ENCODE measurements at regions not wholly inside any gene's neighbourhood (a gene's known extent, or its start where the extent isn't known, plus 50 kb on each side); places are given as distances from the start of the nearest gene placed in this dataset.

- Mint-ChIP-seq H3K27ac (no peak overlapping the region), H3K4me1 (no peaks in the 10 kb centered on the region), H3K27me3 (peaks cover 5% of the 10 kb centered on the region), H3K9me3 (peaks cover 0 to 4% (median 0%) of the 10 kb centered on the region in 7 donors), H3K36me3 (no peaks in the 10 kb centered on the region), H3K4me3 (no peak overlapping the region)
- H3K27ac ChIP-seq (ENCODE audit: insufficient read depth, low read length, poor library complexity, severe bottlenecking): no peak overlapping the region
- ATAC-seq (ENCODE audit: low read depth in 2 of 2) (no peak), DNase-seq (no peak)
- no peaks in the 10 kb centered on the region for H3K27me3 ChIP-seq (ENCODE audit: control insufficient read depth, insufficient read depth, low read length)
- no peak overlapping the region for H3K4me3 ChIP-seq (ENCODE audit: low read depth, low read length)
- no peaks in the 10 kb centered on the region for H3K4me1 ChIP-seq (ENCODE audit: control insufficient read depth, insufficient read depth, low read length, poor library complexity, severe bottlenecking)
- H3K9me3 ChIP-seq (ENCODE audit: control insufficient read depth in 2 of 2, low read length in 2 of 2): no peaks in the 10 kb centered on the region
- no peaks in the 10 kb centered on the region for H3K36me3 ChIP-seq (ENCODE audit: control insufficient read depth, insufficient read depth, low read length)
These were observed 194.2 kb upstream of the NFIA start for GRCh38 chr1:60888126-60888525.

DNA sequence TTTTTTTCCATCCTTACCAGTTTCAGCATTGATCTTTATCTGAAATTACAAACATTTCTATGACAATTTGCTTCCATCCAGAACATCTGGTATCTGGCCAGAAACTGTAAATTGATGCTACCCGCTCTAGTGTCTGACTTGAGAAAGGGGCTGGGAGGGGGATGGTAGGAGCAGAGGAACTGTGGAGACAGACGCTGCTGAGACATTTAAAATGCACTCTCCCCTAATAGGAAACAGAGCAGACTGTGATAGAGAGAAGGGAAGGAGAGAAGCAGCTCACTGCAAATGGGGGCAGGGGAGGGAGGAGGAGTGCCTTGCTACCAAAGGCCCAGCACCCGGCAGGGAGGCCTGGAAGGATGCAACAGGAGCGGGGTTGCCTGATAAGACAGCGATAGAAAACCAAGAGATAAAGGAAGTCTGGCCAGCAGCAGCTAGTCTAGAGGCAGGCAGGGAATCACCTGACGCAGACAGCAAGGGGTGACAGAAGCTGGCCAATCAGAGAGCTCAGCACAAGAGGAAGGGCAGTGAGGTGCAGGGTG lies 195.5 kb upstream of the NFIA start:
- no peak for DNase-seq
- Mint-ChIP-seq H3K27ac (no peak overlapping the region), H3K27me3 (peaks cover 5% of the 10 kb centered on the region), H3K9me3 (peaks cover 0 to 4% (median 0%) of the 10 kb centered on the region in 7 donors), H3K36me3 (no peaks in the 10 kb centered on the region), H3K4me1 (no peaks in the 10 kb centered on the region), H3K4me3 (no peak overlapping the region)
- Histone ChIP-seq H3K27ac (ENCODE audit: insufficient read depth, low read length, poor library complexity, severe bottlenecking) (no peak overlapping the region), H3K36me3 (ENCODE audit: control insufficient read depth, insufficient read depth, low read length) (no peaks in the 10 kb centered on the region), H3K4me1 (ENCODE audit: control insufficient read depth, insufficient read depth, low read length, poor library complexity, severe bottlenecking) (no peaks in the 10 kb centered on the region), H3K4me3 (ENCODE audit: low read depth, low read length) (no peak overlapping the region), H3K27me3 (ENCODE audit: control insufficient read depth, insufficient read depth, low read length) (no peaks in the 10 kb centered on the region), H3K9me3 (ENCODE audit: control insufficient read depth in 2 of 2, low read length in 2 of 2) (no peaks in the 10 kb centered on the region)
- ATAC-seq (ENCODE audit: low read depth in 2 of 2): no peak

GRCh38 chr1:60886090-60886489 lies 196.3 kb upstream of the NFIA start:
- no peak overlapping the region for H3K27ac ChIP-seq (ENCODE audit: insufficient read depth, low read length, poor library complexity, severe bottlenecking)
- H3K36me3 ChIP-seq (ENCODE audit: control insufficient read depth, insufficient read depth, low read length): no peaks in the 10 kb centered on the region
- no peaks in the 10 kb centered on the region for H3K4me1 ChIP-seq (ENCODE audit: control insufficient read depth, insufficient read depth, low read length, poor library complexity, severe bottlenecking)
- H3K4me3 ChIP-seq (ENCODE audit: low read depth, low read length): no peak overlapping the region
- Mint-ChIP-seq H3K4me3 (no peak overlapping the region), H3K36me3 (no peaks in the 10 kb centered on the region), H3K27me3 (peaks cover 6% of the 10 kb centered on the region), H3K4me1 (no peaks in the 10 kb centered on the region), H3K9me3 (peaks cover 0 to 4% (median 0%) of the 10 kb centered on the region in 7 donors), H3K27ac (no peak overlapping the region)
- no peaks in the 10 kb centered on the region for H3K9me3 ChIP-seq (ENCODE audit: control insufficient read depth in 2 of 2, low read length in 2 of 2)
- no peaks in the 10 kb centered on the region for H3K27me3 ChIP-seq (ENCODE audit: control insufficient read depth, insufficient read depth, low read length)
- DNase-seq (no peak), ATAC-seq (ENCODE audit: low read depth in 2 of 2) (no peak)

GRCh38 chr1:60880202-60880601 lies 202.2 kb upstream of the NFIA start:
- Mint-ChIP-seq H3K27me3 (peaks cover 4% of the 10 kb centered on the region), H3K36me3 (no peaks in the 10 kb centered on the region), H3K27ac (no peak overlapping the region), H3K9me3 (no peaks in the 10 kb centered on the region), H3K4me1 (no peaks in the 10 kb centered on the region), H3K4me3 (no peak overlapping the region)
- DNase-seq (no peak), ATAC-seq (ENCODE audit: low read depth in 2 of 2) (no peak)
- no peak overlapping the region for H3K4me3 ChIP-seq (ENCODE audit: low read depth, low read length)
- no peaks in the 10 kb centered on the region for H3K9me3 ChIP-seq (ENCODE audit: control insufficient read depth in 2 of 2, low read length in 2 of 2)
- no peaks in the 10 kb centered on the region for H3K27me3 ChIP-seq (ENCODE audit: control insufficient read depth, insufficient read depth, low read length)
- no peaks in the 10 kb centered on the region for H3K4me1 ChIP-seq (ENCODE audit: control insufficient read depth, insufficient read depth, low read length, poor library complexity, severe bottlenecking)
- H3K36me3 ChIP-seq (ENCODE audit: control insufficient read depth, insufficient read depth, low read length): no peaks in the 10 kb centered on the region
- no peak overlapping the region for H3K27ac ChIP-seq (ENCODE audit: insufficient read depth, low read length, poor library complexity, severe bottlenecking)

GRCh38 chr1:60878323-60878722 lies 204.0 kb upstream of the NFIA start:
- DNase-seq (no peak), ATAC-seq (ENCODE audit: low read depth in 2 of 2) (no peak)
- Mint-ChIP-seq H3K4me1 (no peaks in the 10 kb centered on the region), H3K36me3 (no peaks in the 10 kb centered on the region), H3K27me3 (peaks cover 4% of the 10 kb centered on the region), H3K4me3 (no peak overlapping the region), H3K9me3 (no peaks in the 10 kb centered on the region), H3K27ac (no peak overlapping the region)
- H3K4me1 ChIP-seq (ENCODE audit: control insufficient read depth, insufficient read depth, low read length, poor library complexity, severe bottlenecking): no peaks in the 10 kb centered on the region
- H3K36me3 ChIP-seq (ENCODE audit: control insufficient read depth, insufficient read depth, low read length): no peaks in the 10 kb centered on the region
- no peaks in the 10 kb centered on the region for H3K9me3 ChIP-seq (ENCODE audit: control insufficient read depth in 2 of 2, low read length in 2 of 2)
- H3K27me3 ChIP-seq (ENCODE audit: control insufficient read depth, insufficient read depth, low read length): no peaks in the 10 kb centered on the region
- no peak overlapping the region for H3K4me3 ChIP-seq (ENCODE audit: low read depth, low read length)
- no peak overlapping the region for H3K27ac ChIP-seq (ENCODE audit: insufficient read depth, low read length, poor library complexity, severe bottlenecking)

DNA sequence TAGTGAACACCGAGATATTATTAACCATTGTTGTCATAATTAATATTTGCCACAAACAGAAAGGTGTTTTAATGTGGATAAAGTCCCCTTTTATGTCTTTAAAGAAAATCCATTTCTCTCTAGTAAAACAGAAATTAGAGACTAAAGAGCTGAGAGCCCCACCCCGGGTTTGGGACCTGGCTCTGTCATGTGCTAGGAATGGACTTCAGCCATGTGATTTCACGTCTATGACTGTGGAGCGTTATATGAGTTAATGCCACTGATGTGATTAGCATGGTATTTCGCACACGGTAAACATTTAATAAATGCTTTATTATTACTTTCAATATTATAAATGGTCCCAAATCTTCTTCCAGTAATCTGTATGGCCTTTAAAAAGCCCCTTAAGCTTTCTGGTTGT lies 205.0 kb upstream of the NFIA start:
- Histone ChIP-seq H3K4me3 (ENCODE audit: low read depth, low read length) (no peak overlapping the region), H3K27me3 (ENCODE audit: control insufficient read depth, insufficient read depth, low read length) (no peaks in the 10 kb centered on the region), H3K27ac (ENCODE audit: insufficient read depth, low read length, poor library complexity, severe bottlenecking) (no peak overlapping the region), H3K4me1 (ENCODE audit: control insufficient read depth, insufficient read depth, low read length, poor library complexity, severe bottlenecking) (no peaks in the 10 kb centered on the region), H3K36me3 (ENCODE audit: control insufficient read depth, insufficient read depth, low read length) (no peaks in the 10 kb centered on the region), H3K9me3 (ENCODE audit: control insufficient read depth in 2 of 2, low read length in 2 of 2) (no peaks in the 10 kb centered on the region)
- DNase-seq: no peak
- ATAC-seq (ENCODE audit: low read depth in 2 of 2): no peak
- H3K4me1 Mint-ChIP-seq: no peaks in the 10 kb centered on the region
- no peak overlapping the region for H3K4me3 Mint-ChIP-seq
- no peaks in the 10 kb centered on the region for H3K9me3 Mint-ChIP-seq
- H3K27ac Mint-ChIP-seq: no peak overlapping the region
- no peaks in the 10 kb centered on the region for H3K36me3 Mint-ChIP-seq
- H3K27me3 Mint-ChIP-seq: peaks cover 4% of the 10 kb centered on the region

DNA sequence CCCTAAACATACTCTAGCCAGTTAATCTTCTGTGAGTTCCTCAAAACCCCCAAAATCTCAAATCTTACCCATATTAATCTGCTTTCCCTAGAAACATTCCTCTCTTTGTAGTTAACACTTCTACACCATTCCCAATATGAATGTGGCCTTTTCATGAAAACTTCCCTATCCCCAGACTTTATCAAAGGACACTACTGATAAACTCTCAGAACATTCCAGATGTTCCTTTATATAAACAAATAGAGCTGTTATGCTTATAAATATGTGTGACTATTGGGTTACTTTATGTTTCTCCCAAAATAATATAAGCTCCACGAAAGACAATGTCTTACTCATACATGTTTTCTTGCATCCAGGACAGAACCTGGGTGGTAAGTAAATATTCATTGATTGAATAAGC lies 205.4 kb upstream of the NFIA start:
- Histone ChIP-seq H3K4me3 (ENCODE audit: low read depth, low read length) (no peak overlapping the region), H3K36me3 (ENCODE audit: control insufficient read depth, insufficient read depth, low read length) (no peaks in the 10 kb centered on the region), H3K27me3 (ENCODE audit: control insufficient read depth, insufficient read depth, low read length) (no peaks in the 10 kb centered on the region), H3K4me1 (ENCODE audit: control insufficient read depth, insufficient read depth, low read length, poor library complexity, severe bottlenecking) (no peaks in the 10 kb centered on the region), H3K27ac (ENCODE audit: insufficient read depth, low read length, poor library complexity, severe bottlenecking) (no peak overlapping the region), H3K9me3 (ENCODE audit: control insufficient read depth in 2 of 2, low read length in 2 of 2) (no peaks in the 10 kb centered on the region)
- Mint-ChIP-seq H3K27ac (peak overlapping the region in 1 of 3 donors; percentile 48), H3K36me3 (no peaks in the 10 kb centered on the region), H3K4me3 (no peak overlapping the region), H3K27me3 (peaks cover 4% of the 10 kb centered on the region), H3K4me1 (no peaks in the 10 kb centered on the region), H3K9me3 (no peaks in the 10 kb centered on the region)
- DNase-seq (no peak), ATAC-seq (ENCODE audit: low read depth in 2 of 2) (no peak)

GRCh38 chr1:60875138-60875537 lies 207.2 kb upstream of the NFIA start:
- no peak overlapping the region for H3K4me3 ChIP-seq (ENCODE audit: low read depth, low read length)
- no peaks in the 10 kb centered on the region for H3K4me1 ChIP-seq (ENCODE audit: control insufficient read depth, insufficient read depth, low read length, poor library complexity, severe bottlenecking)
- H3K9me3 ChIP-seq (ENCODE audit: control insufficient read depth in 2 of 2, low read length in 2 of 2): no peaks in the 10 kb centered on the region
- no peaks in the 10 kb centered on the region for H3K9me3 Mint-ChIP-seq
- no peaks in the 10 kb centered on the region for H3K36me3 Mint-ChIP-seq
- H3K27ac ChIP-seq (ENCODE audit: insufficient read depth, low read length, poor library complexity, severe bottlenecking): no peak overlapping the region
- H3K4me1 Mint-ChIP-seq: no peaks in the 10 kb centered on the region
- no peak overlapping the region for H3K4me3 Mint-ChIP-seq
- H3K27me3 Mint-ChIP-seq: no peaks in the 10 kb centered on the region
- no peak overlapping the region for H3K27ac Mint-ChIP-seq
- DNase-seq (no peak), ATAC-seq (ENCODE audit: low read depth in 2 of 2) (no peak)
- no peaks in the 10 kb centered on the region for H3K36me3 ChIP-seq (ENCODE audit: control insufficient read depth, insufficient read depth, low read length)
- no peaks in the 10 kb centered on the region for H3K27me3 ChIP-seq (ENCODE audit: control insufficient read depth, insufficient read depth, low read length)
